Endothelial cell of umbilical vein (primary cell): ENCODE measurements at regions not wholly inside any gene's neighbourhood (a gene's known extent, or its start where the extent isn't known, plus 50 kb on each side); places are given as distances from the start of the nearest gene placed in this dataset.

Experiments used
- BruUV-seq: library from RNA; stranded (reverse); fragments of 400-500 nt; replicated peaks from 2 replicates; lab custom pipeline; 2021; lab: Mats Ljungman, UMichigan
- CTCF ChIA-PET: fragments of 300-600, 350-600 bp; sonication (Branson Sonifier 250); formaldehyde crosslinking; loops from one replicate; lab custom pipeline; 2021; ENCODE audit warnings: antibody characterized with exemption, inconsistent platforms; lab: Charles Lee
- POLR2A ChIA-PET: fragments of 300-600, 350-600 bp; sonication (Branson Sonifier 250); formaldehyde crosslinking; loops from one replicate; lab custom pipeline; 2021; ENCODE audit warnings: antibody characterized with exemption, inconsistent platforms; lab: Charles Lee
- DNase-seq: peaks from one replicate; pipeline ENCODE4 v3.0.0-alpha.2; 2011; ENCODE audit warnings: low read depth, low spot score
- FAIRE-seq: peaks from 2 replicates; lab custom pipeline; 2011; peaks lifted over from hg19 to GRCh38; lab: Jason Lieb, UNC
- H2AFZ ChIP-seq: 2 replicates; pipeline ENCODE4 v1.6.0; 2012; ENCODE audit warnings: low read depth, low read length, control low read depth, inconsistent platforms
- H3K27ac ChIP-seq: 2 replicates; pipeline ENCODE4 v1.5.1; 2011; ENCODE audit warnings: low read depth, mild to moderate bottlenecking, control low read depth, low read length, moderate library complexity; ENCODE audit not compliant: insufficient read depth
- H3K27me3 ChIP-seq, 2 experiments: 2 replicates each; pipeline versions ENCODE4 v1.6.0 to v1.6.1; 2011; ENCODE audit warnings: low read length in 2 of 2, mixed read lengths in 1 of 2; ENCODE audit not compliant: control insufficient read depth in 2 of 2, insufficient read depth in 2 of 2
- H3K36me3 ChIP-seq, 2 experiments: 2 replicates in 1 of 2; 3 replicates in 1 of 2; pipeline ENCODE4 v1.5.1; 2011; ENCODE audit warnings: low read length in 2 of 2, mild to moderate bottlenecking in 1 of 2, moderate library complexity in 1 of 2; ENCODE audit not compliant: control insufficient read depth in 2 of 2, insufficient read depth in 2 of 2; ENCODE audit errors: extremely low read depth in 1 of 2
- H3K4me1 ChIP-seq: 3 replicates; pipeline ENCODE4 v1.5.1; 2011; ENCODE audit warnings: mild to moderate bottlenecking, low read length; ENCODE audit not compliant: control insufficient read depth, insufficient read depth; ENCODE audit errors: extremely low read depth
- H3K4me2 ChIP-seq: 2 replicates; pipeline ENCODE4 v1.6.1; 2011; ENCODE audit warnings: low read length, control low read depth, mixed read lengths; ENCODE audit not compliant: insufficient read depth
- H3K4me3 ChIP-seq, 3 experiments: fragments of 200-600 bp in 1 of 3; sonication (generic), shearing (Covaris generic) in 1 of 3; replicated peaks in 1 of 3; 2 replicates each; pipeline ENCODE4 v1.5.1; 2011 to 2016; ENCODE audit warnings: control low read depth in 3 of 3, low read length in 3 of 3, mild to moderate bottlenecking in 2 of 3, inconsistent platforms in 1 of 3, low read depth in 1 of 3, moderate library complexity in 1 of 3; ENCODE audit not compliant: insufficient read depth in 1 of 3
- H3K79me2 ChIP-seq: 2 replicates; pipeline ENCODE4 v1.6.0; 2012; ENCODE audit warnings: low read length, inconsistent platforms; ENCODE audit not compliant: control insufficient read depth, insufficient read depth
- H3K9ac ChIP-seq: replicated peaks from 2 replicates; pipeline ENCODE3; 2011; ENCODE audit warnings: low read length, control low read depth; ENCODE audit not compliant: insufficient read depth; ENCODE audit errors: extremely low read depth
- H3K9me1 ChIP-seq: replicated peaks from 3 replicates; pipeline ENCODE4 v1.6.0; 2011; ENCODE audit warnings: mild to moderate bottlenecking, low read length; ENCODE audit not compliant: control insufficient read depth, insufficient read depth; ENCODE audit errors: extremely low read depth
- H3K9me3 ChIP-seq: replicated peaks from 2 replicates; pipeline ENCODE4 v1.5.1; 2012; ENCODE audit warnings: low read length, inconsistent platforms; ENCODE audit not compliant: control insufficient read depth, insufficient read depth
- H4K20me1 ChIP-seq: replicated peaks from 2 replicates; pipeline ENCODE3; 2011; ENCODE audit warnings: mild to moderate bottlenecking, low read length; ENCODE audit not compliant: control insufficient read depth, insufficient read depth; ENCODE audit errors: extremely low read depth
- CTCF ChIP-seq, 2 donors: IDR thresholded peaks; 1 replicate in 1 of 2; 2 replicates in 1 of 2; pipeline ENCODE4 v1.5.1; 2011; ENCODE audit warnings: low read length in 2 of 2, mild to moderate bottlenecking in 2 of 2, moderate library complexity in 2 of 2, control low read depth in 1 of 2, inconsistent platforms in 1 of 2, low read depth in 1 of 2; ENCODE audit not compliant: insufficient read depth in 1 of 2; ENCODE audit errors: extremely low read depth in 1 of 2
- EZH2 ChIP-seq: IDR thresholded peaks from 2 replicates; pipeline ENCODE4 v1.6.1; 2012; ENCODE audit warnings: borderline replicate concordance, low read depth, mild to moderate bottlenecking, moderate library complexity, low read length, inconsistent platforms; ENCODE audit not compliant: severe bottlenecking
- FOS ChIP-seq: IDR thresholded peaks from 2 replicates; pipeline ENCODE4 v1.6.1; 2011; ENCODE audit warnings: mild to moderate bottlenecking, low read length, moderate library complexity, borderline replicate concordance; ENCODE audit not compliant: insufficient read depth
- GATA2 ChIP-seq: IDR thresholded peaks from 2 replicates; pipeline ENCODE4 v1.7.0; 2011; ENCODE audit warnings: low read depth, mild to moderate bottlenecking, moderate library complexity, mixed read lengths, low read length; ENCODE audit not compliant: insufficient read length, insufficient read depth
- JUN ChIP-seq: IDR thresholded peaks from 2 replicates; pipeline ENCODE4 v1.6.1; 2011; ENCODE audit warnings: borderline replicate concordance, low read depth; ENCODE audit not compliant: insufficient read length, insufficient read depth
- MAX ChIP-seq: IDR thresholded peaks from 2 replicates; pipeline ENCODE4 v1.6.1; 2011; ENCODE audit not compliant: insufficient read depth, insufficient read length
- MYC ChIP-seq: IDR thresholded peaks from one replicate; pipeline ENCODE4 v1.6.1; 2011; ENCODE audit warnings: mild to moderate bottlenecking, low read depth, low read length
- POLR2A ChIP-seq: IDR thresholded peaks from 2 replicates; pipeline ENCODE4 v1.6.1; 2012; ENCODE audit warnings: low read depth, mild to moderate bottlenecking, control low read depth, low read length
- POLR2AphosphoS5 ChIP-seq: IDR thresholded peaks from 2 replicates; pipeline ENCODE4 v1.6.1; 2012; ENCODE audit warnings: low read depth, mild to moderate bottlenecking, control low read depth, low read length, moderate library complexity; ENCODE audit not compliant: insufficient read depth
- dilution Hi-C: fragments of 300-500 bp; cut with MboI; formaldehyde crosslinking; loops from one replicate; pipeline ENCODE4 v1.15.0; 2019; ENCODE audit warnings: low sequenced_read_pairs; ENCODE audit not compliant: extremely low pct_ligation_motif_present
- intact Hi-C: fragments of 100-400 bp; cut with micrococcal nuclease; formaldehyde crosslinking; loops from one replicate; pipeline ENCODE4 v1.10.0; 2022

- Histone ChIP-seq H3K4me1 (no peaks in the 10 kb centered on the region), H3K4me2 (no peak overlapping the region), H4K20me1 (no peaks in the 10 kb centered on the region), H2AFZ (no peak overlapping the region), H3K36me3 (no peaks in the 10 kb centered on the region), H3K27ac (no peak overlapping the region), H3K9me1 (no peaks in the 10 kb centered on the region), H3K4me3 (no peak overlapping the region), H3K27me3 (peaks cover 3 to 7% of the 10 kb centered on the region in 2 experiments), H3K9ac (no peak overlapping the region), H3K79me2 (no peaks in the 10 kb centered on the region), H3K9me3 (no peaks in the 10 kb centered on the region)
- FAIRE-seq: peak; percentile 76
- ChIA-PET CTCF (interaction anchor here (0.7 to 3.8 kb wide), 29 partner anchors 9 to 440 kb away, joined by 3 to 53 read pairs (median 5); no protein-coding TSS in a partner anchor), POLR2A (no interaction called here)
- no peak for TF ChIP-seq EZH2
- TF ChIP-seq MYC: no peak
- TF ChIP-seq CTCF (IDR thresholded peaks at IDR 0.05; ENCODE audit: extremely low read depth in 1 of 2, insufficient read depth in 1 of 2, low read depth in 1 of 2, low read length in 2 of 2): peak; percentile 41 to 46
- TF ChIP-seq POLR2AphosphoS5: no peak
- peak; percentile 28 for DNase-seq
- BruUV-seq: no TSS peak
- intact Hi-C loops: loop anchor here (1.0 to 2.0 kb wide), 3 partner anchors 152 to 371 kb away; partner anchors contain the start of gene MUCL1
- dilution Hi-C loops: no loop called here
Observed at GRCh38 chr12:54701940-54702592, 53.9 kb upstream of the DCD start.

- no peaks in the 10 kb centered on the region for H3K79me2 ChIP-seq
- H3K4me3 ChIP-seq: no peak overlapping the region
- no peak for FAIRE-seq
- H3K4me2 ChIP-seq: no peak overlapping the region
- H3K27ac ChIP-seq: no peak overlapping the region
- TF ChIP-seq EZH2 (no peak), JUN (no peak), GATA2 (no peak), FOS (no peak), MYC (no peak), CTCF (IDR thresholded peaks at IDR 0.05; ENCODE audit: extremely low read depth in 1 of 2, insufficient read depth in 1 of 2, low read depth in 1 of 2, low read length in 2 of 2) (no peak), POLR2AphosphoS5 (no peak), POLR2A (no peak), MAX (no peak)
- dilution Hi-C loops: no loop called here
- no peaks in the 10 kb centered on the region for H4K20me1 ChIP-seq
- ChIA-PET POLR2A (no interaction called here), CTCF (interaction anchor here (1.0 to 3.8 kb wide), 3 partner anchors 12 to 373 kb away, joined by 3 to 53 read pairs (median 3); no protein-coding TSS in a partner anchor)
- no peak for DNase-seq
- H3K4me1 ChIP-seq: no peaks in the 10 kb centered on the region
- H3K27me3 ChIP-seq: peaks cover 7 to 8% of the 10 kb centered on the region in 2 experiments
- H3K9me1 ChIP-seq: no peaks in the 10 kb centered on the region
- no peak overlapping the region for H3K9ac ChIP-seq
- BruUV-seq: no TSS peak
- no peaks in the 10 kb centered on the region for H3K36me3 ChIP-seq
- H3K9me3 ChIP-seq: no peaks in the 10 kb centered on the region
- intact Hi-C loops: no loop called here
- no peak overlapping the region for H2AFZ ChIP-seq
Observed at GRCh38 chr12:54700849-54701248, 52.7 kb upstream of the DCD start.
